ENCODE measurements at regions not wholly inside any gene's neighbourhood (a gene's known extent, or its start where the extent isn't known, plus 50 kb on each side); places are given as distances from the start of the nearest gene placed in this dataset.

DNA sequence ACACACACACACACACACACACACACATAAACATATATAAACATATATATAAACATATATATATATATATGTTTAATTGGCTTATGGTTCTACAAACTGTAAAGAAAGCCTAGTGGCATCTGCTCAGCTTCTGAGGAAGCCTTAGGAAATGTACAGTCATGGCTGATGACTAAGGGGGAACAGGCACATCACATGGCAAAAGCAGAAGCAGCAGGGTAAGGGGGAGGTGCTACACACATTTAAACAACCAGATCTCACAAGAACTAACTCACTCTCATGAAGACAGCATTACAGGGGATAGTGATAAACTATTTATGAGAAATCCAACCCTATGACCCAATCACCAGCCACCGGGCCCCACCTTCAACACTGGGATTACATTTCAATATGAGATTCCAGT is 922.9 kb downstream of the SI start:
- Histone ChIP-seq H3K27me3 (ENCODE audit: control insufficient read depth, insufficient read depth, low read length) (no peaks in the 10 kb centered on the region), H3K4me3 (ENCODE audit: insufficient read depth, low read depth, low read length) (no peak overlapping the region), H3K36me3 (replicated peaks; ENCODE audit: control insufficient read depth, insufficient read depth, low read length) (no peaks in the 10 kb centered on the region)
- DNase-seq: no peak

GRCh38 chr3:164144824-164145223 is 933.5 kb downstream of the SI start:
- H3K36me3 ChIP-seq (replicated peaks; ENCODE audit: control insufficient read depth, insufficient read depth, low read length): no peaks in the 10 kb centered on the region
- no peaks in the 10 kb centered on the region for H3K27me3 ChIP-seq (ENCODE audit: control insufficient read depth, insufficient read depth, low read length)
- DNase-seq: no peak
- H3K4me3 ChIP-seq (ENCODE audit: insufficient read depth, low read depth, low read length): no peak overlapping the region

GRCh38 chr3:164132878-164133277 is 945.4 kb downstream of the SI start:
- DNase-seq: no peak

GRCh38 chr3:164113371-164114332 is 964.6 kb downstream of the SI start:
- no peaks in the 10 kb centered on the region for H3K36me3 ChIP-seq (replicated peaks; ENCODE audit: control insufficient read depth, insufficient read depth, low read length)
- DNase-seq: no peak
- no peaks in the 10 kb centered on the region for H3K27me3 ChIP-seq (ENCODE audit: control insufficient read depth, insufficient read depth, low read length)
- H3K4me3 ChIP-seq (ENCODE audit: insufficient read depth, low read depth, low read length): no peak overlapping the region

More at GRCh38 chr3:164132878-164133277, 945.4 kb downstream of the SI start:
- H3K36me3 ChIP-seq (replicated peaks; ENCODE audit: control insufficient read depth, insufficient read depth, low read length): no peaks in the 10 kb centered on the region
- no peaks in the 10 kb centered on the region for H3K27me3 ChIP-seq (ENCODE audit: control insufficient read depth, insufficient read depth, low read length)
- no peak overlapping the region for H3K4me3 ChIP-seq (ENCODE audit: insufficient read depth, low read depth, low read length)

DNA sequence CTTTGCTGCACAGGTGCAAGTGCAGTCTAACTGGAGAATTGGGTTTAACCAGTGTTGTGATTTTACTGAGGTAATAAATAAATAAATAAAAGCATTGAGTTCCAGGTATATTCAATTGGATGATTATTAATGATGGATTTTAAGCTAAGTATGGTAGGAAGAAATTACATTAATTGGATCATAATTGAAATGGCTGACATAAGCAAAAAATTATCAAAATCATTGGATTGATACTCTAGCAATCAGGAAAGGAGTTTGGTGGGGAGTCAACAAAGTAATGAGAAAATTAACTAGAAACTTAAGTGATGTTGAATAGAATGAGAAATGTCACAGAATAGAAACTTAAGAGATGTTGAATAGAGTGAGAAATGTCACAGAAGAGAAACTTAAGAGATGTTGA is 981.9 kb downstream of the SI start:
- H3K4me3 ChIP-seq (ENCODE audit: insufficient read depth, low read depth, low read length): no peak overlapping the region
- H3K27me3 ChIP-seq (ENCODE audit: control insufficient read depth, insufficient read depth, low read length): no peaks in the 10 kb centered on the region
- DNase-seq: no peak
- no peaks in the 10 kb centered on the region for H3K36me3 ChIP-seq (replicated peaks; ENCODE audit: control insufficient read depth, insufficient read depth, low read length)

GRCh38 chr3:164095949-164096348 is 982.3 kb downstream of the SI start:
- no peak for DNase-seq
- no peak overlapping the region for H3K4me3 ChIP-seq (ENCODE audit: insufficient read depth, low read depth, low read length)
- H3K27me3 ChIP-seq (ENCODE audit: control insufficient read depth, insufficient read depth, low read length): no peaks in the 10 kb centered on the region
- no peaks in the 10 kb centered on the region for H3K36me3 ChIP-seq (replicated peaks; ENCODE audit: control insufficient read depth, insufficient read depth, low read length)

- no peak for DNase-seq
- no peak overlapping the region for H3K4me3 ChIP-seq (ENCODE audit: insufficient read depth, low read depth, low read length)
- H3K27me3 ChIP-seq (ENCODE audit: control insufficient read depth, insufficient read depth, low read length): no peaks in the 10 kb centered on the region
- H3K36me3 ChIP-seq (replicated peaks; ENCODE audit: control insufficient read depth, insufficient read depth, low read length): no peaks in the 10 kb centered on the region
Measured at GRCh38 chr3:164095279-164095678, 983.0 kb downstream of the SI start.

DNA sequence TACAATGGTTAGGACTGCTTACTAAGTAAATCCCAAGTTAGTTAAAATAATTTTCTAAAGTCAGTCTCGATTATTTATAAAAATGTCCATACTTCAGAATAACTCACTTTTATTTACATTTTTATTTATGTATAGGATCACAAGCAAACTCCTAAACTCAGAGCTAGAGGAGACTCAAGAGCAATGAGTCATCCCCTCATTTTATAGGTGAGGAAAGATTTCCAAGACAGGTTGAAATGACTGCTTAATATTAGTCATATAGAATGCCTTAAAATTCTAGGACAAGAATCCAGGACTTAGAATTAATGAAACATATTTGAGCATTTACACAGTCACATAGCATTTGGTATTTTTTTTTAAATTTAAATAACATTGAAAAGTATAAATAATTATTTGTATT is 983.8 kb downstream of the SI start:
- no peak for DNase-seq
- Histone ChIP-seq H3K27me3 (ENCODE audit: control insufficient read depth, insufficient read depth, low read length) (no peaks in the 10 kb centered on the region), H3K36me3 (replicated peaks; ENCODE audit: control insufficient read depth, insufficient read depth, low read length) (no peaks in the 10 kb centered on the region)

GRCh38 chr3:164080208-164080607 is 998.1 kb downstream of the SI start:
- H3K36me3 ChIP-seq (replicated peaks; ENCODE audit: control insufficient read depth, insufficient read depth, low read length): no peaks in the 10 kb centered on the region
- no peak for DNase-seq
- H3K27me3 ChIP-seq (ENCODE audit: control insufficient read depth, insufficient read depth, low read length): no peaks in the 10 kb centered on the region
- H3K4me3 ChIP-seq (ENCODE audit: insufficient read depth, low read depth, low read length): no peak overlapping the region

More for the DNA sequence above, 983.8 kb downstream of the SI start:
- no peak overlapping the region for H3K4me3 ChIP-seq (ENCODE audit: insufficient read depth, low read depth, low read length)

DNA sequence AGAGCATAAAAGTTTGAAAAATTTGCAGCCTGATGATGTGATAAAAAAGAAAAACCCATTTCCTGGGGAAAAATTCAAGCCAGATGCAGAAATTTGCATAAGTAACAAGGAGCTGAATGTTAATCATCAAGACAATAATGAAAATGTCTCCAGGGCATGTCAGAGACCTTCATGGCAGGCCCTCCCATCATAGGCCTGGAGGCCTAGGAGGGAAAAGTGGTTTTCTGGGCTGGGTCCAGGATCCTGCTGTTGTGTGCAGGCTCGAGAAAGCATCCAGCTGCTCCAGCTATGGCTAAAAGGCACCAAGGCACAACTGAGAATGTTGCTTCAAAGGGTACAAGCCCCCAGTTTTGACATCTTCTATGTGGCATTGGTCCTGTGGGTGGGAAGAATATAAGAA is 1014.0 kb downstream of the SI start:
- DNase-seq: no peak
- Histone ChIP-seq H3K27me3 (ENCODE audit: control insufficient read depth, insufficient read depth, low read length) (no peaks in the 10 kb centered on the region), H3K36me3 (replicated peaks; ENCODE audit: control insufficient read depth, insufficient read depth, low read length) (no peaks in the 10 kb centered on the region), H3K4me3 (ENCODE audit: insufficient read depth, low read depth, low read length) (no peak overlapping the region)

DNA sequence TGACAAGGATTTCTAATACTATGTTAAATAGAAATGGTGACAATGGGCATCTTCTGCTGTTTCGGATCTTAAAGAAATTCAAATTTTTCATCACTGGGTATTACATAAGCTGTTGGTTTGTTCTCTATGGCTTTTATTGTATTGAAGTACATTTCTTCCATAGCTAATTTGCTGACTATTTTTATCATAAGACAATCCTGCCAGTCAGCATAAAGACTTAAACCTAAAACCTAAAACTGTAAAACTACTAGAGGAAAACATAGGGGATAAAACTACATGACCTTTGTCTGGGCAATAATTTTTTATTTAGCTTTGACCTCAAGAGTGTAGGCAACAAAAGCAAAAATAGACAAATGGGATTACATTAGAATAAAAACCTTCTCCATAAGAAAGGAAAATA is 1017.4 kb downstream of the SI start:
- Histone ChIP-seq H3K36me3 (replicated peaks; ENCODE audit: control insufficient read depth, insufficient read depth, low read length) (no peaks in the 10 kb centered on the region), H3K27me3 (ENCODE audit: control insufficient read depth, insufficient read depth, low read length) (no peaks in the 10 kb centered on the region), H3K4me3 (ENCODE audit: insufficient read depth, low read depth, low read length) (no peak overlapping the region)
- no peak for DNase-seq

GRCh38 chr3:164049847-164050246 is 1028.4 kb downstream of the SI start:
- Histone ChIP-seq H3K36me3 (replicated peaks; ENCODE audit: control insufficient read depth, insufficient read depth, low read length) (no peaks in the 10 kb centered on the region), H3K27me3 (ENCODE audit: control insufficient read depth, insufficient read depth, low read length) (no peaks in the 10 kb centered on the region), H3K4me3 (ENCODE audit: insufficient read depth, low read depth, low read length) (no peak overlapping the region)
- DNase-seq: no peak

GRCh38 chr3:164048451-164048850 is 1029.8 kb downstream of the SI start:
- H3K27me3 ChIP-seq (ENCODE audit: control insufficient read depth, insufficient read depth, low read length): no peaks in the 10 kb centered on the region
- no peak overlapping the region for H3K4me3 ChIP-seq (ENCODE audit: insufficient read depth, low read depth, low read length)
- no peaks in the 10 kb centered on the region for H3K36me3 ChIP-seq (replicated peaks; ENCODE audit: control insufficient read depth, insufficient read depth, low read length)
- no peak for DNase-seq

DNA sequence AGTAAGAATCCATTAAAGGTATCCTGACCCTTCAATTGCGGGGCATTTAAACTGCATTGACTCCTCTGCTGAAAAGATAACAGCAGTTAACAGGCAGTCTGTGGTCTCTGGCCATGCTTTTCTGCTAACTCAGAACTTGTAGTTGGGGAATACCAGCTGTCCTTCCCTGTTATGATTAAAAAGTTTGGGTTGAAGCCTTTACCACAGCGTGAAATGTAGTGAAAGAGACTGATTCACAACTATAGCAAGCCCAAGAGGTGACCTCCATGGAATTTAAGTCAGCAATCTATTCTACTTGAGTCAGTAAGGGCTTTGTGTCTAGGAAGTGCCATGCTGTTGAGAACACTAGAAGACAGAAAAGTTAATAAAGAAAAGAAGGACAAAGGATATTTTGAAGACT is 1037.3 kb downstream of the SI start:
- Histone ChIP-seq H3K27me3 (ENCODE audit: control insufficient read depth, insufficient read depth, low read length) (no peaks in the 10 kb centered on the region), H3K36me3 (replicated peaks; ENCODE audit: control insufficient read depth, insufficient read depth, low read length) (no peaks in the 10 kb centered on the region), H3K4me3 (ENCODE audit: insufficient read depth, low read depth, low read length) (no peak overlapping the region)
- no peak for DNase-seq

- Histone ChIP-seq H3K4me3 (ENCODE audit: insufficient read depth, low read depth, low read length) (no peak overlapping the region), H3K27me3 (ENCODE audit: control insufficient read depth, insufficient read depth, low read length) (no peaks in the 10 kb centered on the region), H3K36me3 (replicated peaks; ENCODE audit: control insufficient read depth, insufficient read depth, low read length) (no peaks in the 10 kb centered on the region)
- DNase-seq: no peak
Measured at GRCh38 chr3:164030194-164030593, 1048.1 kb downstream of the SI start.
